ENCODE measurements at regions not wholly inside any gene's neighbourhood (a gene's known extent, or its start where the extent isn't known, plus 50 kb on each side); places are given as distances from the start of the nearest gene placed in this dataset.
"Not testable (repeated sequence)": the region's sequence is repeated elsewhere in the genome, so short reads cannot be mapped to it uniquely, and the experiment has no call there.

- H3K27ac Mint-ChIP-seq, result no peak overlapping the region
- H3K36me3 Mint-ChIP-seq, result peaks cover 6% of the 10 kb centered on the region
- H3K4me3 Mint-ChIP-seq, result no peak overlapping the region
- no peaks in the 10 kb centered on the region for H3K4me1 Mint-ChIP-seq (ENCODE audit: low read depth)
- peaks cover 13% of the 10 kb centered on the region for H3K27me3 Mint-ChIP-seq
- no peaks in the 10 kb centered on the region for H3K9me3 Mint-ChIP-seq (ENCODE audit: low read depth)
Measured at GRCh38 chr2:48018480-48018879, 112.2 kb upstream of the FBXO11 start.

- Mint-ChIP-seq H3K36me3 (no peaks in the 10 kb centered on the region), H3K4me3 (no peak overlapping the region), H3K9me3 (ENCODE audit: low read depth) (no peaks in the 10 kb centered on the region), H3K4me1 (ENCODE audit: low read depth) (no peaks in the 10 kb centered on the region), H3K27ac (no peak overlapping the region), H3K27me3 (peaks cover 4% of the 10 kb centered on the region)
Measured at GRCh38 chr2:48026865-48027264, 120.6 kb upstream of the FBXO11 start.

- Mint-ChIP-seq H3K4me1 (ENCODE audit: low read depth) (no peaks in the 10 kb centered on the region), H3K9me3 (ENCODE audit: low read depth) (peaks cover 5% of the 10 kb centered on the region), H3K27ac (no peak overlapping the region), H3K36me3 (peaks cover 3% of the 10 kb centered on the region), H3K27me3 (no peaks in the 10 kb centered on the region), H3K4me3 (no peak overlapping the region)
Measured at GRCh38 chr2:48032765-48033164, 126.5 kb upstream of the FBXO11 start.

- H3K36me3 Mint-ChIP-seq, result peaks cover 3% of the 10 kb centered on the region
Measured at GRCh38 chr2:48034295-48034694, 128.0 kb upstream of the FBXO11 start.

GRCh38 chr2:48036312-48036711, 130.0 kb upstream of the FBXO11 start:
- no peaks in the 10 kb centered on the region for H3K27me3 Mint-ChIP-seq
- H3K27ac Mint-ChIP-seq, result no peak overlapping the region
- no peak overlapping the region for H3K4me3 Mint-ChIP-seq
- H3K9me3 Mint-ChIP-seq (ENCODE audit: low read depth), result peaks cover 5% of the 10 kb centered on the region
- peaks cover 3% of the 10 kb centered on the region for H3K36me3 Mint-ChIP-seq
- no peaks in the 10 kb centered on the region for H3K4me1 Mint-ChIP-seq (ENCODE audit: low read depth)

More at GRCh38 chr2:48034295-48034694, 128.0 kb upstream of the FBXO11 start:
- H3K4me3 Mint-ChIP-seq, result no peak overlapping the region
- no peaks in the 10 kb centered on the region for H3K27me3 Mint-ChIP-seq
- H3K4me1 Mint-ChIP-seq (ENCODE audit: low read depth), result no peaks in the 10 kb centered on the region
- peaks cover 5% of the 10 kb centered on the region for H3K9me3 Mint-ChIP-seq (ENCODE audit: low read depth)
- H3K27ac Mint-ChIP-seq, result no peak overlapping the region

- peaks cover 3% of the 10 kb centered on the region for H3K36me3 Mint-ChIP-seq
- H3K9me3 Mint-ChIP-seq (ENCODE audit: low read depth), result peaks cover 5% of the 10 kb centered on the region
- H3K27me3 Mint-ChIP-seq, result peaks cover 3% of the 10 kb centered on the region
Measured at GRCh38 chr2:48039209-48039990, 133.1 kb upstream of the FBXO11 start.

GRCh38 chr2:48043131-48043700, 136.9 kb upstream of the FBXO11 start:
- Mint-ChIP-seq H3K27me3 (peaks cover 3% of the 10 kb centered on the region), H3K4me1 (ENCODE audit: low read depth) (no peaks in the 10 kb centered on the region), H3K4me3 (no peak overlapping the region), H3K27ac (no peak overlapping the region), H3K36me3 (no peaks in the 10 kb centered on the region), H3K9me3 (ENCODE audit: low read depth) (peaks cover 4% of the 10 kb centered on the region)

More at GRCh38 chr2:48039209-48039990, 133.1 kb upstream of the FBXO11 start:
- Mint-ChIP-seq H3K27ac (no peak overlapping the region), H3K4me1 (ENCODE audit: low read depth) (no peaks in the 10 kb centered on the region), H3K4me3 (no peak overlapping the region)

GRCh38 chr2:48043746-48044145, 137.4 kb upstream of the FBXO11 start:
- Mint-ChIP-seq H3K27me3 (peaks cover 3% of the 10 kb centered on the region), H3K9me3 (ENCODE audit: low read depth) (peaks cover 6% of the 10 kb centered on the region)

GRCh38 chr2:48045613-48046012, 139.3 kb upstream of the FBXO11 start:
- Mint-ChIP-seq H3K4me3 (no peak overlapping the region), H3K36me3 (no peaks in the 10 kb centered on the region), H3K27me3 (peaks cover 3% of the 10 kb centered on the region), H3K9me3 (ENCODE audit: low read depth) (peaks cover 6% of the 10 kb centered on the region), H3K4me1 (ENCODE audit: low read depth) (no peaks in the 10 kb centered on the region), H3K27ac (no peak overlapping the region)

More at GRCh38 chr2:48043746-48044145, 137.4 kb upstream of the FBXO11 start:
- H3K4me3 Mint-ChIP-seq, result no peak overlapping the region
- no peaks in the 10 kb centered on the region for H3K36me3 Mint-ChIP-seq
- H3K4me1 Mint-ChIP-seq (ENCODE audit: low read depth), result no peaks in the 10 kb centered on the region
- no peak overlapping the region for H3K27ac Mint-ChIP-seq

- H3K27me3 Mint-ChIP-seq, result no peaks in the 10 kb centered on the region
Measured at GRCh38 chr2:48048476-48049171, 142.3 kb upstream of the FBXO11 start.

GRCh38 chr2:48049371-48049770, 143.1 kb upstream of the FBXO11 start:
- peaks cover 6% of the 10 kb centered on the region for H3K9me3 Mint-ChIP-seq (ENCODE audit: low read depth)
- no peaks in the 10 kb centered on the region for H3K36me3 Mint-ChIP-seq
- no peaks in the 10 kb centered on the region for H3K27me3 Mint-ChIP-seq
- H3K4me3 Mint-ChIP-seq, result no peak overlapping the region
- H3K27ac Mint-ChIP-seq, result no peak overlapping the region
- no peaks in the 10 kb centered on the region for H3K4me1 Mint-ChIP-seq (ENCODE audit: low read depth)

More at GRCh38 chr2:48048476-48049171, 142.3 kb upstream of the FBXO11 start:
- H3K4me1 Mint-ChIP-seq (ENCODE audit: low read depth), result no peaks in the 10 kb centered on the region
- H3K27ac Mint-ChIP-seq, result no peak overlapping the region
- H3K4me3 Mint-ChIP-seq, result no peak overlapping the region
- H3K9me3 Mint-ChIP-seq (ENCODE audit: low read depth), result peaks cover 6% of the 10 kb centered on the region
- no peaks in the 10 kb centered on the region for H3K36me3 Mint-ChIP-seq

GRCh38 chr2:48050711-48051110, 144.4 kb upstream of the FBXO11 start:
- no peaks in the 10 kb centered on the region for H3K27me3 Mint-ChIP-seq
- no peaks in the 10 kb centered on the region for H3K4me1 Mint-ChIP-seq (ENCODE audit: low read depth)
- H3K36me3 Mint-ChIP-seq, result no peaks in the 10 kb centered on the region
- H3K4me3 Mint-ChIP-seq, result no peak overlapping the region
- H3K27ac Mint-ChIP-seq, result no peak overlapping the region
- peaks cover 6% of the 10 kb centered on the region for H3K9me3 Mint-ChIP-seq (ENCODE audit: low read depth)

- no peak overlapping the region for H3K27ac Mint-ChIP-seq
- peaks cover 4% of the 10 kb centered on the region for H3K36me3 Mint-ChIP-seq
- peaks cover 10% of the 10 kb centered on the region for H3K27me3 Mint-ChIP-seq
- H3K4me1 Mint-ChIP-seq (ENCODE audit: low read depth), result no peaks in the 10 kb centered on the region
- H3K4me3 Mint-ChIP-seq, result no peak overlapping the region
- no peaks in the 10 kb centered on the region for H3K9me3 Mint-ChIP-seq (ENCODE audit: low read depth)
Measured at GRCh38 chr2:48059975-48060374, 153.7 kb upstream of the FBXO11 start.

- not testable (repeated sequence) for H3K4me1 Mint-ChIP-seq (ENCODE audit: low read depth); H3K27ac Mint-ChIP-seq; H3K4me3 Mint-ChIP-seq; H3K36me3 Mint-ChIP-seq; H3K9me3 Mint-ChIP-seq (ENCODE audit: low read depth)
- H3K27me3 Mint-ChIP-seq, result peaks cover 10% of the 10 kb centered on the region
Measured at GRCh38 chr2:48061656-48062055, 155.4 kb upstream of the FBXO11 start.

- no peaks in the 10 kb centered on the region for H3K4me1 Mint-ChIP-seq (ENCODE audit: low read depth)
- no peak overlapping the region for H3K27ac Mint-ChIP-seq
Measured at GRCh38 chr2:48065096-48065495, 158.8 kb upstream of the FBXO11 start.

More at GRCh38 chr2:48065096-48065495, 158.8 kb upstream of the FBXO11 start:
- no peaks in the 10 kb centered on the region for H3K9me3 Mint-ChIP-seq (ENCODE audit: low read depth)
- no peak overlapping the region for H3K4me3 Mint-ChIP-seq
- H3K36me3 Mint-ChIP-seq, result no peaks in the 10 kb centered on the region
- peaks cover 12% of the 10 kb centered on the region for H3K27me3 Mint-ChIP-seq
